Prostate gland (tissue), 2 donors: ENCODE measurements at regions not wholly inside any gene's neighbourhood (a gene's known extent, or its start where the extent isn't known, plus 50 kb on each side); places are given as distances from the start of the nearest gene placed in this dataset.

Source experiments
- POLR2A ChIP-seq: fragments of 450-650 bp; IDR thresholded peaks from one replicate; pipeline ENCODE4 v1.6.1; 2016; ENCODE audit warnings: antibody characterized with exemption, mild to moderate bottlenecking
- POLR2AphosphoS5 ChIP-seq: sonication (generic); formaldehyde crosslinking; IDR thresholded peaks from one replicate; pipeline ENCODE4 v1.6.1; 2017; ENCODE audit warnings: antibody characterized with exemption
- TF ChIP-seq, protein P1 (sequence below), 4 experiments: fragments of 200-600 bp in 2 of 4; fragments of 450-650 bp in 2 of 4; sonication (generic) in 2 of 4; IDR thresholded peaks; 1 replicate in 3 of 4; 2 replicates in 1 of 4; pipeline ENCODE4 v1.5.1; 2016 to 2019; ENCODE audit warnings: antibody characterized with exemption in 4 of 4, mild to moderate bottlenecking in 2 of 4, moderate library complexity in 2 of 4

DNA sequence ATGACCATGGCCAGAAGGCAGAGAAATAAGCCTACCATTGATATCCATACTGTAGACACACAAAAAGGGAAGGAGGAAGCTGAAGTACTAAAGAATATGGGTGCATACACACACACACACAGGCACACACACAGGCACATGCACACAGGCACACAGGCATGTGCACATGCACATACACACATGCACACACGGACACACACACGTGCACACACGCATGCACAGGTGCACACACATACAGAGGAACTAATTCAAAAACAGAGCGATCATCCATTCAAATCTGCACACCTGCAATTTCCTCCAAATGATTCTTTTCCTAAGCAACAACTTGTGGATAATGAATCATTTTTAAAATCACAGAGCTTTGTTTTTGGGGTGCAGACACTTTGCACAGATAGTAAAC is 166.7 kb upstream of the ADARB2 start:
- TF ChIP-seq, protein P1, sequence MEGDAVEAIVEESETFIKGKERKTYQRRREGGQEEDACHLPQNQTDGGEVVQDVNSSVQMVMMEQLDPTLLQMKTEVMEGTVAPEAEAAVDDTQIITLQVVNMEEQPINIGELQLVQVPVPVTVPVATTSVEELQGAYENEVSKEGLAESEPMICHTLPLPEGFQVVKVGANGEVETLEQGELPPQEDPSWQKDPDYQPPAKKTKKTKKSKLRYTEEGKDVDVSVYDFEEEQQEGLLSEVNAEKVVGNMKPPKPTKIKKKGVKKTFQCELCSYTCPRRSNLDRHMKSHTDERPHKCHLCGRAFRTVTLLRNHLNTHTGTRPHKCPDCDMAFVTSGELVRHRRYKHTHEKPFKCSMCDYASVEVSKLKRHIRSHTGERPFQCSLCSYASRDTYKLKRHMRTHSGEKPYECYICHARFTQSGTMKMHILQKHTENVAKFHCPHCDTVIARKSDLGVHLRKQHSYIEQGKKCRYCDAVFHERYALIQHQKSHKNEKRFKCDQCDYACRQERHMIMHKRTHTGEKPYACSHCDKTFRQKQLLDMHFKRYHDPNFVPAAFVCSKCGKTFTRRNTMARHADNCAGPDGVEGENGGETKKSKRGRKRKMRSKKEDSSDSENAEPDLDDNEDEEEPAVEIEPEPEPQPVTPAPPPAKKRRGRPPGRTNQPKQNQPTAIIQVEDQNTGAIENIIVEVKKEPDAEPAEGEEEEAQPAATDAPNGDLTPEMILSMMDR (IDR thresholded peaks at IDR 0.05): no peak
- TF ChIP-seq POLR2A (no peak), POLR2AphosphoS5 (no peak)
